GM19397 (cell line): ENCODE measurements at regions not wholly inside any gene's neighbourhood (a gene's known extent, or its start where the extent isn't known, plus 50 kb on each side); places are given as distances from the start of the nearest gene placed in this dataset.

ENCODE experiments used
- ATAC-seq: cut with Tn5 transposase; IDR thresholded peaks from one replicate; pipeline ENCODE4 v1.9.1; 2021; ENCODE audit warnings: mild to moderate bottlenecking, moderate library complexity; ENCODE audit not compliant: unreplicated experiment

DNA sequence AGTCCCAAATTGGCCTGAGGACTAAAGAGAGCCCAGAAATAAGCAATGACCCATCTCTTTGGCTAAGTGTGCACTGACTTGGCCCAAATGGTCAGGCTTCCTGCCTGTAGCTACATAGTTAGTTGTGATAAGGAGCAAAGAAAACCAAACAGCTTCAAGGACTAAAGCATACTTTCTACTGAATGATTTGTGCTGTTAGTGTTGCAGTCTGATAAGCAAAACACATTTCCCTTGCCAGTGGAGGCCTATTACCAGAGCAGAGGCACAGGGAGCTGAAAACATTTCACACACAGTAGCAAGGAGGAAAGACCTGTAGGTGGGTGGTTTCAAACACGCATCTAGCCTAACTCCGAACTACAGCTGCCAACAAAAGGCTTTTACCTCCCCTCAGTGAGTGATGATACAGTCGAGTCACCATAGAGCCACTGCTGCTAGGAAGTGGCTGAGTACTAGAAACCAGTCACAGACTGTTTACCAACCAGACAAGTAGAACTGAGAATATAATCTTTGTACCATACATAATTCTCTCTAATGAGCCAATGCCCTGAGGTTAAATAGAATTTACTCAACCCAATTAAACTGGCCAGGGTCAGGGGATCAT is 222.3 kb upstream of the THBS1 start:
- no peak for ATAC-seq

DNA sequence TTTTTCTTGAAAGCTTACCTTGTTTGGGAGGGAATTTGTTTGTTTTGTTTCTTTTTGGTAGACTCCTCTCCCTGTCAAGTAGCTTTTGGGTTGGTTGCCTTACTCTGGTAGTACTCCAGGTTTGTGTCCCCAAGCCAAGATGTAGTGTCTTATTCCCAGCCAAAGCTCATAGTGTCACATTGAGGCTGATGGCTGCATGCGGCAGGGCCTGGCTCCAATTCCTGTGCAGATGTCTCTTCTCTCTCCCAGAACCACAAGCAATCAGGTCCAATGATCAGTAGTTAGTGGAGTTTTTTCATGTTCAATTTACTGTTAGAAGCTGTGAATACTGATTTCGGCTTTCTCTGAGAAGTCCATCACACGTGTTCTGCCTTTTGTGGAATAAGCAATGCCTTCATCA is 221.1 kb upstream of the THBS1 start:
- ATAC-seq, result no peak

DNA sequence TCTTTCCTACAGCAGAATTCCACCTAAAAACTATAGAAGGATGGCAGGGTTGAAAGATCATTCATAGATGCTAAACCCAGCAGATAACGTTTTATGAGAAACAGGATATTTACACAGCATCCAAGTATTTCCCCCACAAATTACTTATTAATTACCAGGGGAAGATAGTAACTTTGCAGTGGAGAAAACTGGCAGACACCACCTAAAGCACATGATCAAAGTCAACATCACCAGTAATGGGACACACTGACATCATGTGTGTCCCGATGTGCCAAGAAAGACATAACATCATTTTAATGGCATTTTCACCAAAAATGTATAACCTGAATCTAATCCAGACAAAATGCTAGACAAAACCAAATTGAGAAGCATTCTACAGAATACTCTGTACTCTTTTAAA is 220.4 kb upstream of the THBS1 start:
- ATAC-seq, result no peak

DNA sequence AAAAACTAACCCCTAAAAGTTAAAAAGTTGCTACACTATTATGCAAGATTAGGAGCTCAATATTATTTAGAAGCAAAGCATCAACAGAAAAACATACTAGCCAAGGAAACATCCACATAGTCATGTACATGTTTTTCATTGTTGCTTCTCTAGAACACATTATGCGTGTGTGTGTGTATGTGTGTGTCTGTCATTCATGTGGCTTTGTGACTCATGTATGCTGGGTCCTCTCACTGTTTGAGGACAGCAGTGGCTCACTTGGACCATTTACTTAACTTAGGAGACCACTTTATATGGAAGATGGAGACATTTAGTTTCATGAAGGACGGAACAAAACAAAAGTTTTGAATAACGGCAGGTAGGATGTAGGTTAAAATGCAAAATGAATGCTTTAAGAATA is 219.4 kb upstream of the THBS1 start:
- no peak for ATAC-seq

DNA sequence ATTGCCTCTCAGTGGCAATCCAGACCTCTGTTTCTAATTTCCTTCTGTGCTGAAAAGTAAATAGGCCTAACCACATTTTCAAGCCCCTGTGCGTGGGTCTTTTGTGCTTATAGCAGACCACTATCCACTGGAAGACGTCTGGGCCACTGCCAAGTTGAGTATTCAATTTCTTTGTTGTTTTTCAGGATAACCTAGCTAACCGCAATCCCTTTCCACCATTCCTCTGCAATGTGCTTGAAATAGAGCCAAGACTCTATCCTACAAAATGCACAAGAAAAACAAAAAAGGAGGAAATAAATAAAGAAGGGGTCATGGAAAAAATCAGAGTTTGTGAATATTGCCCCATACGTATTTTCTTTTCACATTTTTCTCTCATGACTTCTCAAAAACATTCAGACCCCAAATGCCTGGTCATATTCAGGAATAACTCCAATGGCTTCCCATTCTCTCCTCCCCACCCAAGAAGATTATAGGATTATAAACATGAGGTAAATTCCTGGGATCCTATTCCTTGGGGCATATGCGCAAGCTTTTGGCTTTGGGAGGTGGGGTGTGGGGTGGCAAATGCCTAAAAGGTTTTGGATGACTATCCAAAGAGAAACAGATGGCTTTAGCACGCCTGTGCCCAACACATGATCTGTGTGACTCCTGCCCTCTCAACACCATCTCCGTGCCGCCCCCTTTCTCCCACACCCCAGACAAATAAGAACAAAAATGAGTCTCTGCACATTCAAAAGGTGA is 217.9 kb upstream of the THBS1 start:
- no peak for ATAC-seq

DNA sequence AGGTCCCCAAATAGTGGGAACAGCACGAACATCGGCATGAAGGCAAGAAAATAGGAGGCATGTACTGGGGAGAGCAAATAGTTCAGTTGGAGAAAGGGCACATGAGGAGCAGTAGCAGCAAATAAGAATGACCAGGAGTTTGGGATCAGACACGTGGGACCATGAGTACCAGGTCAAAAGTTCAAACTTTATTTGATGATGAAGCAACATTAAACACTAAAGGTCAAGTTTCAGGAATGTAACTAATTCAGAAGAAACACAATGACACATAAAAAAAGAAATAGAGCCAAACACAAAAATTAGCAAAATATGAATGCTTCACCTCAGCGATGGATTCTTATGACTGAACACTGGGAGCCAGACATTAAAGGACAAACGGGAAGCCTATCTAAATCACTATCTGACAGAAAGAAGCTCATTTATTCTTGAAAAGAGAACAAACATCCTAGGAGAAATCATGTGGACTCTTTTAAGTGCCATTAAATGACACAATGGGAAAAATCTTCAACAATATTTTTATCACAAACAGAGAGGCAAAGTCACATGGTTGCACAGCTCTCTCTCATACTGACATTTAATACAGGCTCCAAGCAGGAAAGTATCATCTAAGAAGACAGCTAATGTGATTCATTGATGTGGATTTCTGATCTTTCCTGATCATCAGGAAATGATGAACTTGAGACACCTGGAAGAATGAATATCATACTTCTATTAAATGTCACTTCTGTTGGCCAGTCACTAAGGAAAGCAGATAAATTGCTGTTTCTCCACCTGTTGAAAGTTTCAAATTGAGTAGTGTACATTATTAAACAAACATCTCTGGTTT is 216.9 kb upstream of the THBS1 start:
- no peak for ATAC-seq

DNA sequence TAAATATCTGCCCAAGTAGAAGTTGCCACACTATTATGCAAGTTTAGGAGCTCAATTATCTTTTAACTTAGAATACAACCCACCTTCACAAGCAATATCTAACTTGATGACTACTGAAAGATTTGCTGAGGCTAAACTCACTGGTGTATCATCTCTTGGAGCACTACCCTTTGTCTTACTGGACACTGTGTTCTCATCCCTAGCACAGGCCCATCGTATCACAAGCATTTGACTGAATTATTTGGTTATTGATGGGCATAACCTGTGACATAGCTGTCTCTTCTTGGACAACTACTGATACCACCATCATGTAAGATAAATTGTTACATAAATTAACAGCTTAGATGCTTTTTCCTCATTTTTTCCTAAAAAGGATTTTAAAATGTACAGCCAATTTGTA is 216.2 kb upstream of the THBS1 start:
- ATAC-seq, result no peak

DNA sequence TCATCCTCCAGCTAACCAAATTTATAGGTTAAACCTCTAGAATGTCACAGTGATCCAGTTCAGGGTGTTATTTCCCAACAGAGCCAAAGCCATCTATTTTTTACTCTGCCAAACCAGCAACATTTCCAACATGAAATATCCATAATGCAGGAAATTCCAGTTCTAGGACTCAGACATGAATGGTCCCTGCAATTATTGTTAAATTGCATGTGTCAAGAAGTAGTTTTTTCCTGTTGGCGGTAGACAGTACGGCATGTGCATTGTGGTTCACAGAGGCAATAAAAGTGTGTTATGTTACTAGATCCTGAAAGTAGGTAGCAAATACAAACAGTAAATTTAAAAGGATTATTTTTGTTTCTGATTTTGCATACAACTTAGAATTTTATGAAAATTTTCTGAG is 215.7 kb upstream of the THBS1 start:
- no peak for ATAC-seq

DNA sequence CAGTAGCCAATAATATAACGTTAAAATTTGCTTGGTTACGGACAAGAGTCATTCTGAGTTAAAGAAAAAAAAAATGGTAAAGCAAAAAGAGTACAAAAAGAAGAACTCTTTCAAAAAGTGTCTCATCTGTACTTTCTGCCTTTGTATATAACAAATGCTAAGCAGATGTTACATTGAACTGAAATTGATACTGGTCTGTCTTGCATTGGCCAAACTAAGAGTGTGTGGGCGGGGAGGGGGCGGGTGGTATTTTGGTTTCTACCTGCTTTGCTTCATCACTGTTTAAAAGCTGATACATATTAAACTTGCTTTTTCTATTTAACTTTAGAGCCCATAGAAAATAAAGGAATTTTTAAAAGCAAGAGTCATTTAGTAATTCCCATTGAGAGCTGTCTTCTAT is 215.0 kb upstream of the THBS1 start:
- ATAC-seq, result no peak

DNA sequence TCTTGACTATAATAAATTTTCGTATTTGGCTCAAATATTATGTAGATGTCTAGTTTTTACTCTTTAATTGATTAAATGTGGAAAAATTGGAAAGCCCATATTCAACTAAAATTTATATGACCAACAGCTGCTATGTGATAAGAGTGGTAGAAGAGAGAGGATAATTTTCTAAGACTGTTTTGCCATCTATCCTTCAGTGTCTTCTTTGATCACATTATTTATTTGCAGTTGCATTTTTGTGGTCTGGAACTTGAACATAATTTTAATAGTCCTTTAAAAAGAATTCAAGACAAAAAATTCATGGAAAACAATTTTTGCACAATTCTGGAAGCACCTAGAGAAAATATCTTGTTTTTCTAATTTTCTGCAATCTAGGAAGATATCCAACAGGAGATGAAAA is 213.3 kb upstream of the THBS1 start:
- no peak for ATAC-seq

DNA sequence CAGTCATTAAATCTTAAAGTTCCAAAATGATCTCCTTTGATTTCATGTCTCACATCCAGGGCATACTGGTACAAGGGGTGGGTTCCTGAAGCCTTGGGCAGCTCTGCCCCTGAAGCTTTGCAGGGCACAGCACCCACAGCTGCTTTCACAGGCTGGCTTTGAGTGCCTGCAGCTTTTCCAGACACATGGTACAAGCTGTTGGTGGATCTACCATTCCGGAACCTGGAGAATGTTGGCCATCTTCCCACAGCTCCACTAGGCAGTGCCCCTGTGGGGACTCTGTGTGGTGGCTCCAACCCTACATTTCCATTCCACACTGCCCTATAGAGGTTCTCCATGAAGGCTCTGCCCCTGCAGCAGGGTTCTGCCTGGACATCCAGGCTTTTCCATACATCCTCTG is 211.1 kb upstream of the THBS1 start:
- ATAC-seq, result no peak

DNA sequence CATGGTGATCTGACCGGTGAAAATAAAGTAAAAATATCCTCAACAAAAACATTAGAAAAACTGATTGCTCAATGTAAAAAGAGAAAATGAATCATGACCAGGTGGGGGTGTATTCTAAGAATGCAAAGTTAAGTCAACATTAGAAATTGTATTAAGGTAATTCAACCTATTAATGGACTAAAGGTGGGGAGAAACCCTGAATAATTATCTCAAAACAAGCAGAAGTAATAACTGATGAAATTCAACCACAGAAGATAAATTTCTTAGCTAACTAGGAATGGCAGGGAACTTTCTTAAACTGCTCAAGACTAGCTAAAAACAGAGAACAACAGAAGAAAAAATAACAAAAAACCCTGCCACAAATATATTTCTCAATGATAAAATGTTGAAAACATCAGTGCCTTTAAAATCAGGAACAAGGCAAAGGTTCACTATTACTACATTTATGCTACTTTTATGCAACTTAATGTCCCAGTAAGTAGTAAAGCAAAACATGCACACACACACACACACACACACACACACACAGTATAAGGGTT is 204.4 kb upstream of the THBS1 start:
- ATAC-seq, result no peak

DNA sequence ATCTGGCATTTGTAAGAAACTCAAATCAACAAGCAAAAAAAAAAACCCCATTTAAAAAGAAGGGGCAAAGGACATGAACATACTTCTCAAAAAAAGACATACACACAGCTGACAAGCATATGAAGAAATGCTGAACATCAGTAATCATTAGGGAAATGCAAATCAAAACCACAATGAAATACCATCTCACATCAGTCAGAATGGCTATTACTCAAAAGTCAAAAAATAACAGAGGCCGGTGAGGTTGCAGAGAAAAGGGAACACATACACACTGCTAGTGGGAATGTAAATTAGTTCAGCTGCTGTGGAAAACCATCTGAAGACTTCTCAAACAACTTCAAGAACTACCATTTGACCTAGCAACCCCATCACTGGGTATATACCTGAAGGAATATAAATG is 199.4 kb upstream of the THBS1 start:
- ATAC-seq, result peak; percentile 69

DNA sequence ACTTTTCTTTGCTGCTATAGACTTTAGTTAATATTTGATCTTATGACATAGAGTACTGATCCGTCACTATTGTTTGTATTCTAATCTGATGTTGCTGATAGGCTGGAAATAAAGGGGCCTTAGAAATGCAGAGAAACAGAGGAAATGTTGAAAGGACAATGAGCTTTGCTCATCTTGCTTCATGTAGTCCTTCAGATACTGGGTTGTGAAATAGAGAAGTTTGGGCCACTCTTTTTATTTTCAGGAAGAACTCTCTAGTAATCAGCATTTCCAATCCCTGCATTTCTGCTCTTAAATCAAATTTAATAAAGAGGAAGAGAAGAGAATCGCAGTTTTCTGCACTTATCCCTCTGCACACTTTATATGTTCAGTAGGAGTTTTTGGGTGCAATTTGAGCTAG is 192.8 kb upstream of the THBS1 start:
- ATAC-seq, result no peak

DNA sequence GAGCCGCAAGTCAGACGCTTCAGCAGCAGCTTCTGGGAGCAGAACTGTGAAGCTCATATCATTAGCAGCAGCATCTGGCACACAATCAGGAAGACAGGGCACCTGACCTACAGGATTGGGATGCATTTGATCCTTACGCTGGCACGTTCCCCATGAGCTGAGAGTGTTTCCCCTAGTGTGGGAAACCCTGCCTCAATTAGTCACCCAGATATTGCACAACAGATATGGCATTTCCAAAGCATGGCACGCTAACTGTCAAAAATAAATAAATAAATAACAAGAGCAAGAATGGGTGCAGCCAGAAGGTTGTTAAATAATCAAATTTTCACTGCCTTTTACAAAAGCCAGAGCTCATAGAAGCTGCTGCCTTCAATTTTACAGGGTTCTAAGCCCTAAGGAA is 189.6 kb upstream of the THBS1 start:
- ATAC-seq, result no peak

DNA sequence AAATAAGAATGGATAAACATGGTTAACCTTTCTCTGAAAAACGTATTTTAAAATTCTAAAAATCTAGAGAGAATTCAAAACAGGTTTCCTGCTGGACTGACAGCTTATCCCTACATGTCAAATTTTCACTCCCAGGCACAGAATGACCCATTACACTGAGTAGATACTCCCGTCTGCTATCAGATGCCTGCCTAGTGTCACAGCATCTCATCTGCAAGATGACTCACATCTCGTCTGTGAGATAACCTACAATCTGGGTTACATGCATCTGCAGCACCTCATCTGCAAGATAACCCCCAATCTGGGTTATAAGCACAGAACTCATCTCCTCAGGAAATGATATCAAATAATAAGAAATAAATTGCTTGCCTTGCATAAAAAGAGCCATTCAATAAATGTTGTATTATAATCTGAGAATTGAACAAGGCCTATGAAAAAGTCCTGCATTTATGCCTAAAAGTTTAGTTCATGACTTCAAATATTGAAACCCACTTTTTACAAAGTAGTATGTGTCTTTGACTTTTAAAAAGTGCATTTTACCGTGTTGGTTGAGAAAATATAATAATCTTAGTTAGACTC is 188.3 kb upstream of the THBS1 start:
- ATAC-seq, result no peak

DNA sequence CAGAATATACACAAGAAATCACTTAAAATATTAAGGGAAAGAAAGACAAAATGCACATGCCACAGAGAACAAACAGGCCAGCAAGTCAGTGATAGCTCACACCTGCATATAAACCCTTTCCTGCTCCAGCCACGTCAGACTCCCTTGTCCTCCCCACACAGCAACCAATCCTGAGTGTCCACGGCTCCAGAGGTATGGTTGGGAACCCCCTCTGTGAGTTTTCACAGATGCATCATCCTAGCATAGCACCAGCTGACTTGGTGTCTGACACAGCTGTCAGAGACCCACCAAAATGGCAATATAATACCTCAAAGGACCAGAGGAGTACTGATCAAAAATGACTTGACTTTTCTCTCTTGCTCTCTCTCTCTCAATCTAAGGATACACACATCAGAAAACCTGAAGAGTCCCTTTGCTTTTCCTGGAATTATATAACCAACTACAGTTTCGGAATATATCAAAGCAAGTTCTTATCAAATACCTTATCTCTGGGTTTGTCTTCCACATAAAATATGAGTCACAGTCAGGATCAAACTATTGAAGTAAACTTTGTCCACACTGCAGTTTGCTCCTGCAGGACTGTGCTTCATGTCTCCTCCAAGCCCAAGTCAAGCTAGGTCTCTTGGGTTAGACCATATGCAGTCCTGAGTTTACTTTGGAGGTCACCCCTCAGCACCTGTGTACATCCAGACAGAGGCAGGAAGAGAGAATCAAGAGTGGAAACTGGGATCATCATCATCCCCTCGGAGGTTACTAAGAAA is 187.1 kb upstream of the THBS1 start:
- ATAC-seq, result no peak

DNA sequence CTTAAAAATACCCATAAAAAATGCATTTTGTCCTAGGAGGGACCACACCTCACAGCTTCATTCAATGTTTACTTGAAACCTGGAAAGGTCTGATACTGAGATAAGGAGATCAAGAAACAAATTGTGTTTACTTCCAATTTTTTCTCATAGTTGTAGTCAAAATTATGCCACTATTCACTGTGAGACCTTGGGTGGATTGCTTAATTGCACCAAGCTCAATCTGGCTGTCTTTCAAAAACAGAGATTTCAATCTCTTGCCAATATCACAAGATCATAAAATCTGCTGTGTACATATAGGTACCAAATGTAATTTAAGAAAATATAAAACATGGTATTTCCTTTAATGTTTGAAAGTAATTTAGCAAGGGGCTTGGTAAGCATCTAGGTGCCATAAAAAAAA is 186.4 kb upstream of the THBS1 start:
- no peak for ATAC-seq

DNA sequence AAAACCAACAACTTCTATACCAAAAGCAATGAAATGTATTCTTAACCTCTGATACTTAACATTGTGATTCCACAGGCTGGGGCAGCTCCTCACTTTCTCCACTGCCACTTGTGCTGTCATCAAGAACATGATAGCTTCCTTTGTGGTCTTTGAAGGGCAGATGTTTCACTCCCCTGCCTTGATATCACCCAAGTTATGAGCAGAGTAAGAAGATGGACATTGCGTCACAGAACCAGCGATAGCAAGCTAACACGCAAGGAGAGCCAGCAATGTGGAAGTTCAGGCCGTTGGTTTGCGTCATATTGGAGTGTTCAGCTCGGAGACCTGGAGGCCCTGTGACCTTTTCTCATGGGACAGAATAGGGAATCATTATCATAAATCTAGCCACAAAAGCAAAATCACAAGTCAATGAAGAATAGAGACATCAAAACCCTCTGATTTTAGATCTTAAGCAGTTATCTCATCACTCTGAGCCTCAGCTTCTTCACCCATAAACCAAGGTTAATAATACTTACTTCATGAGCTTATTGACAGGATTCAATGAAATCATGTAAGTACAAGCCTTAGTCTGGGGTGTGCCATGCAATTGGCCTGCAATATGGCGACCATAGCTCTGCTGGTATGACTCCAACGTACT is 183.8 kb upstream of the THBS1 start:
- no peak for ATAC-seq

DNA sequence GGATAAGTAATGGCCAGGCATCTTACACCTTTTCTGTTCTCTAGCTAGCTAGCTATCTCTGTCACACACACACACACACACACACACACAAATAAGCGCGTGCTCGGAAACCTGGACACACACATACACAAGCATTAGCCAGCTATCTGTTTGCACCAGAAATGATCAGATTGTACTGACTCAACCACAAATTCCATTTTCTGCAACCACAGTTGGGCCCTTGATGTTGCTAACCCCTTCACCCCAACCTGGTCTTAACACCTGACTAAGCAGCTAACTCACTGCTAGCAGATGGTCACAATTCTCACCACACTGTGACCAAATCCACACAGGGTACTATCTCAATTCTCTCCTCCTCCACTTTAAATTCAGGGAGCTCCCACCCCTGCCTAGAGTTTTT is 183.0 kb upstream of the THBS1 start:
- no peak for ATAC-seq
